ENCODE measurements at regions not wholly inside any gene's neighbourhood (a gene's known extent, or its start where the extent isn't known, plus 50 kb on each side); places are given as distances from the start of the nearest gene placed in this dataset.
A peak's percentile ranks its signal among the peaks of the same experiment; 100 is the strongest.

GRCh38 chr3:178405531-178405930 lies 130.7 kb upstream of the KCNMB2 start:
- no peak for DNase-seq

GRCh38 chr3:178406206-178406605 lies 130.0 kb upstream of the KCNMB2 start:
- DNase-seq = no peak

GRCh38 chr3:178415384-178415783 lies 120.9 kb upstream of the KCNMB2 start:
- no peak for DNase-seq

GRCh38 chr3:178417736-178418135 lies 118.5 kb upstream of the KCNMB2 start:
- no peak for DNase-seq

GRCh38 chr3:178419071-178419470 lies 117.2 kb upstream of the KCNMB2 start:
- peak; percentile 65 for DNase-seq

DNA sequence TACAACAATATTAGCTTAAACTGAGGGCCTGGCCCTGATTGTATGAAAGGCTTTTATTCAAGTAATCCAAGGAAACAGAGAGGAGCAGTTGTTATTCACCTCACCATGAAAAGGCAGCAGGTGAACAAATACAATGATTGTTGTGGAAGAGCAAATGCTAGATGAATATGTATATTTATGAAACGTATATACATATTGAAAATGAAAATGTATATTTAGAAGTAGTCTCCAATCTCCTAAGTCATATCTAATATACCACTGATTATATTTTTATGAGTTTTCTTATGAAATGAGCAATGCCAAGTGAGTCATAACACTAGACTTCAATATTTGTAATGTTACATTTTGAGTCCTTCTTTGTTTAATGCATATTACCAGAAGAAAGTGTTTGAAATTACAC lies 116.2 kb upstream of the KCNMB2 start:
- DNase-seq = peak; percentile 68

GRCh38 chr3:178421069-178421468 lies 115.2 kb upstream of the KCNMB2 start:
- DNase-seq = peak; percentile 26

- DNase-seq = no peak
These were observed 113.8 kb upstream of the KCNMB2 start for GRCh38 chr3:178422406-178422805.

DNA sequence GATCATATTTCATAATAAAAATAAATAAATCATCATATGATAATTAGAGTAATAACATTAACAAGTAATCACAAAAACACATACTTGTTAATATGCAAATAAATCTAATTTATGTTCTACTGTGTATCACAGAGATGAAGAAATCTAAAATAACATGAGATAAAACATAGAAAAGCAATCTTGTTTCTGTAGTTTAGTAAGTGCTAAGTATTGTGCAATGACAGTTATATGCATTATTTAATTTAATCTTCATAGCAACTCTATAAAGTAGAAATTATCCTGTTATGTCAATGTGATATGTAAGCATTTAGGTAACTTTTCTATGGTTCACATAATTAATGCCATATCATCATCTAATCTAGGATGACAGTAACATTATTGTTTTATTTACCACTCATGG lies 108.2 kb upstream of the KCNMB2 start:
- no peak for DNase-seq

DNA sequence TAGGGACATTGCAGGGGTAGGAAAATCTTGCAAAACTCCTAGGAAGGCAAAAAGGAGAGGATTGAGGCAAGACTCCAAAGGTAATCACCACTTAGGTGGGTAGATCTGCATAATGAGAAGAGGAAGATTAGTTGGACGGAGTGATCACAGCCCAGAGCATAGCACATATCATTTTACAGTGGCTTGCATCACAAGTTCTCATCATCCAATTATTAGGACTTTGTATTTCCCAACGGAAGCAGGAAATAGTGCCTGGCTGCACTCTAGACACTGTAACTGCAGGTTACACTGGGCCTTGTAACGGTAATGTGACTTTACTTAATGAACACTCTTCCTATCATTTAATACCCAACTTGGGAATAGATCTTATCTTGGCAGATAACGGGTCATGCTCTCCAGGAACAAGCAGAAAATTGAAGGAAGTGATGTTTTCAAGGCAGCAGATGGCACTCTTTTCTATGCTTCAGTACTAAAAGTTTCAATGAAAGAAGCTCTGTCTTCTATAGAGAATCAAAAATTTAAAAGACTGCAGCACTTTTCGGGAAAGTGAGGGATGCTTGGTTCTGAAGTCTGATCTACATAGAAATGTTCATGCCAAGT lies 101.9 kb upstream of the KCNMB2 start:
- no peak for DNase-seq

DNA sequence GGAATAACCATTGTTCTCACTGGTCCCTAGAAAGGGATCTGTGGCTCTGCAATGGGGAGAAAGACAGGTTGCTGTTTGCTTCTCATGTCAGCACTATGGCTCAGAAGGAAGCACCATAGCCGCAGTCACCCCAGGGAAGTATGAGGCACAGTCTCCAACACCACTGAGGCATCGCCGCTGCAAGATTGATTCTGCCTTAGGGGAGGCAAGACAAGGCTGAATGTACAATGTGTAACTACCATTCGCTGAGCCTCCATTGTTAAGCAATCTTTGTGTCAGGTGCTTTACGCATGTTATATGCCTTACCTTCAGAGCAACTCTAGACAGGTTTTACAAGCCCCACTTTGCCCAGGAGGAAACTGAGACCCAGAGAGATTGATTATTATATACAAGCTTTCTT lies 100.7 kb upstream of the KCNMB2 start:
- DNase-seq = no peak

DNA sequence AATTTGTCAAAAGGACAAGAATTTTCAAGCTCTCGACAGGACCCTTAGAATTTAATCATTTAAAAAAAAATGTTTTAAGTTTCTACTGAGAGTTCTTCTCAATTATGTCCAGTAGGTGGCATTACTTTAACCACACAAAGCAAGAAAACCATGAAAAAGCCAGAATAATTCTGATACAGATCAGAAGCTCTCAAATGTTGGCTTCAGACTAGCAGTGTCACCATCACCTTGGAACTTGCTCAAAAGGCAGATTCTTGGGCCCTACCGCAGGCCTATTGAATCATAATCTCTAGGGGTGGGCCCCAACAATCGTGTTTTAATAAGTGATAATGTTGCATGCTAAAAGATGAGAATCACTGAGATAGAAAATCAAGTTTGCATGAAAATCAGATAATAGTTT lies 99.5 kb upstream of the KCNMB2 start:
- peak; percentile 35 for DNase-seq

GRCh38 chr3:178437236-178437635 lies 99.0 kb upstream of the KCNMB2 start:
- no peak for DNase-seq

- no peak for DNase-seq
These were observed 96.7 kb upstream of the KCNMB2 start for GRCh38 chr3:178439504-178439903.

GRCh38 chr3:178440043-178440442 lies 96.2 kb upstream of the KCNMB2 start:
- DNase-seq = no peak

- no peak for DNase-seq
These were observed 92.6 kb upstream of the KCNMB2 start for GRCh38 chr3:178443634-178444033.

GRCh38 chr3:178445139-178445538 lies 91.1 kb upstream of the KCNMB2 start:
- DNase-seq = no peak

GRCh38 chr3:178446059-178446458 lies 90.2 kb upstream of the KCNMB2 start:
- DNase-seq = no peak

GRCh38 chr3:178450476-178450875 lies 85.8 kb upstream of the KCNMB2 start:
- no peak for DNase-seq

DNA sequence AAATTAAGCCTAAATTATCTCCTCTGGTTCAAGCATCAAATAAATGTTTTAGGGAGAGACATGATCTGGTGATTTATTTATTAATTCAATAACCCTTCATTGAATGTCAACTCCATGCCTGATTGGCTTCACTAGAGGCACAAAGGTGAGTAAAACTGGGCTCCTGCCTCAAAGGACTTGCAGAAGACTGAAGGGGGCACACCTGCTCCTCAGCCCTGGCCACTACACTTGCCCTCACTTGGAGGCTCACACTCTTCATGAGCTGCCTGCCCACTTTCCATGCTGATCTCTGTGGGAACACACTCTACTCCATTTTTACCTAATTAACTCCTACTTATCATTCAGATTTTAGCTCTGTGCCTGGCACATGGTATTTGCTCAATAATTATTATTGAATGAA lies 84.4 kb upstream of the KCNMB2 start:
- no peak for DNase-seq

DNA sequence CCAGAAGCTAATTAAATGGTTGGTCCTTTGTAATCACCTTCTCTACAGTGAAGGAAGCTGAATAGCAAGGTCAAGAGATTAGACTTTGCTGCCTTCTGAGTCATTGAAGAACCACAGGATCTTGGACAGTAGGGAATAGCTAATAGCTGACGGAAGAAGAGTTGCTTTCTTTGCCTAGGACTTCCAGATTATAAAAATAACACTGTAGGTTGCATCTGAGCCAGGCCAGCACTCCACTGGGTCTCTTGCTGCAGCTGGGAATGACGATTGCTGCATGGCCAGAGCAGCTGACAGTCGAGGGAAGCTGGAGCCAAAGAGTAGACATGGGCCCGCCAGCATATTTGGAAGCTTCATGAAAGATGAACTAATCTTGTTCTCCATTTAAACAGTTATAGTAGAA lies 81.5 kb upstream of the KCNMB2 start:
- no peak for DNase-seq

GRCh38 chr3:178455226-178455625 lies 81.0 kb upstream of the KCNMB2 start:
- no peak for DNase-seq

GRCh38 chr3:178455946-178456345 lies 80.3 kb upstream of the KCNMB2 start:
- DNase-seq = no peak

GRCh38 chr3:178456621-178457285 lies 79.5 kb upstream of the KCNMB2 start:
- DNase-seq = no peak

DNA sequence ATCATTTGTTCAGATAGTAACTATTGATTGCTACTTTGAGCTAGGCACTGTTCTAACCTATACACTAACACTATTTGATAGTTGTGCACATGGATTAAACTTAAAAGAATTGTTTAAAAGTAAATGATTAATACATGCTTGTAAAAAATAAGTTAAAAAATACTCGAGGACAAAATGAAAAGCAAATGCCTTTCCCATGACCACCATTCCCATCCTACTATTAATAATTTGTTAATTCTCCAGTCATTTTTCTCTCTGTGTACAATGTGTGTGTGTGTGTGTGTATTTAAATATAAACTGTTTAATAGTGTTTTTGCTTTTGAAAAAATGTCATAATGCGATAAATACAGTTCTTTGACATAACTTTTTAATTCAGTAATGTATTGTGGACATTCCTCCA lies 78.7 kb upstream of the KCNMB2 start:
- DNase-seq = no peak
